BE2C (cell line): ENCODE measurements at regions not wholly inside any gene's neighbourhood (a gene's known extent, or its start where the extent isn't known, plus 50 kb on each side); places are given as distances from the start of the nearest gene placed in this dataset.

Experiments used
- DNase-seq: peaks from one replicate; pipeline ENCODE4 v3.0.0-alpha.2; 2020
- H3K27me3 ChIP-seq: fragments of 250-450 bp; sonication (Bioruptor Pico); 2 replicates; pipeline ENCODE4 v1.5.1; 2020; ENCODE audit warnings: mild to moderate bottlenecking
- H3K36me3 ChIP-seq: fragments of 250-450 bp; sonication (Bioruptor Pico); 2 replicates; pipeline ENCODE4 v1.5.1; 2020; ENCODE audit warnings: mild to moderate bottlenecking
- H3K4me1 ChIP-seq: fragments of 250-450 bp; sonication (Bioruptor Pico); 2 replicates; pipeline ENCODE4 v1.5.1; 2020
- H3K4me3 ChIP-seq: 2 replicates; pipeline ENCODE4 v1.5.1; 2011; ENCODE audit warnings: low read depth, low read length
- H3K9me3 ChIP-seq: fragments of 250-450 bp; sonication (Bioruptor Pico); 2 replicates; pipeline ENCODE4 v1.5.1; 2020
- TF ChIP-seq, protein P1 (sequence below): IDR thresholded peaks from 2 replicates; pipeline ENCODE4 v1.5.1; 2012; ENCODE audit warnings: mild to moderate bottlenecking, low read depth, low read length

DNA sequence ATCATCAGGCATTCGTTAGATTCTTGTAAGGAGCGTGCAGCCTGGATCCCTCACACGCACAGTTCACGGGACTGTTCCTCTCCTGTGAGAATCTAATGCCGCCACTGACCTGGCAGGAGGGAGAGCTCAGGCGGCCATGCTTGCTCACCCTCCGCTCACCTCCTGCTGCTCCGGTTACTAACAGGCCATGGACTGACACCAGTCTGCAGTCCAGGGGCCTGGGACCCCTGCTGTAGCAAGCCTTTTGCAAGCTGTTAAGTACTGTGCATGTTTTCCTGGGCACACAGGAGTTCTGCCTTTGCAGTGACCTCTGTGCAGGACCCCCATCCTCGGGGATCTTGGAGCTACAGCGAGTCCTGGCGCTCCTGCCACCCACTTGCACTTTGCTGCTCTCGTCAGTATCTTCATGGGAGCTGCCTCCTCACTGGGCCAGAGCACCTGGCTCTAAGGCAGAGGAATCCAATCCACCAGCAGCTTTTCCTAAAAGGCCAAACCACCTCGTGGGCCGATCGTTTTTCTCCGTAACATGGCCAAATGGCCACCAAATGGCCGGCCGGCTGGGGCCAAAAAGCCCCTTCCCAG, 230.6 kb downstream of the FOXL1 start:
- Histone ChIP-seq H3K4me3 (no peak overlapping the region), H3K9me3 (no peaks in the 10 kb centered on the region), H3K36me3 (no peaks in the 10 kb centered on the region), H3K27me3 (peaks cover 24% of the 10 kb centered on the region), H3K4me1 (no peaks in the 10 kb centered on the region)
- TF ChIP-seq, protein P1, sequence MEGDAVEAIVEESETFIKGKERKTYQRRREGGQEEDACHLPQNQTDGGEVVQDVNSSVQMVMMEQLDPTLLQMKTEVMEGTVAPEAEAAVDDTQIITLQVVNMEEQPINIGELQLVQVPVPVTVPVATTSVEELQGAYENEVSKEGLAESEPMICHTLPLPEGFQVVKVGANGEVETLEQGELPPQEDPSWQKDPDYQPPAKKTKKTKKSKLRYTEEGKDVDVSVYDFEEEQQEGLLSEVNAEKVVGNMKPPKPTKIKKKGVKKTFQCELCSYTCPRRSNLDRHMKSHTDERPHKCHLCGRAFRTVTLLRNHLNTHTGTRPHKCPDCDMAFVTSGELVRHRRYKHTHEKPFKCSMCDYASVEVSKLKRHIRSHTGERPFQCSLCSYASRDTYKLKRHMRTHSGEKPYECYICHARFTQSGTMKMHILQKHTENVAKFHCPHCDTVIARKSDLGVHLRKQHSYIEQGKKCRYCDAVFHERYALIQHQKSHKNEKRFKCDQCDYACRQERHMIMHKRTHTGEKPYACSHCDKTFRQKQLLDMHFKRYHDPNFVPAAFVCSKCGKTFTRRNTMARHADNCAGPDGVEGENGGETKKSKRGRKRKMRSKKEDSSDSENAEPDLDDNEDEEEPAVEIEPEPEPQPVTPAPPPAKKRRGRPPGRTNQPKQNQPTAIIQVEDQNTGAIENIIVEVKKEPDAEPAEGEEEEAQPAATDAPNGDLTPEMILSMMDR = no peak
- DNase-seq = no peak

DNA sequence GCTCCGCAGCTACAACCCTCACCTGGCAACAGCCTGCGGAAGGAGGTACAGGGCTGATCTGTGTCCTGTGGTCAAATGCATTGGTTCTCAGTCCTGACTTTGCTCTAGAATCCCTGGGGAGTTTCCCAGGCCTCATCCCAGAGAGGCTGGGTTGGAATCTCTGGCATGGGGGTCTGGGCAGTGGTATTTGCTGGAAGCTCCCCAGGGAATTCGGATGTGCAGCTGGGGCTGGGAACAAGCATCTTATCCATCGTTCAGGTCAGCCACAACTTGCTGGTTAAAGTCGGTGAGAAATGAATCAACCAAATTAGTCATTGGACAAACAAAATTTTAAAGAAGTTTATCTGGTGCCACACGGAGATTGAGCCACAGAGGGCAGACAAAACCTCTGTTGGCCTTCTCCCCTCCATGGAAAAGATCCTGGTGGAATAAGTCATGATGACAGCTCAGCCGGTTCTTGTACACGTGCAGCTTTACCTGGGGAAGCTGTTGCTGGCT, 231.2 kb downstream of the FOXL1 start:
- DNase-seq = no peak
- TF ChIP-seq, protein P1 = no peak
- H3K9me3 ChIP-seq = no peaks in the 10 kb centered on the region
- H3K4me3 ChIP-seq = no peak overlapping the region
- H3K36me3 ChIP-seq = no peaks in the 10 kb centered on the region
- peaks cover 24% of the 10 kb centered on the region for H3K27me3 ChIP-seq
- H3K4me1 ChIP-seq = no peaks in the 10 kb centered on the region

- TF ChIP-seq, protein P1 = no peak
- H3K36me3 ChIP-seq = no peaks in the 10 kb centered on the region
- H3K9me3 ChIP-seq = no peaks in the 10 kb centered on the region
- H3K27me3 ChIP-seq = peaks cover 22% of the 10 kb centered on the region
- H3K4me3 ChIP-seq = no peak overlapping the region
- no peak for DNase-seq
- H3K4me1 ChIP-seq = no peaks in the 10 kb centered on the region
Observed at GRCh38 chr16:86810062-86810461, 231.7 kb downstream of the FOXL1 start.

DNA sequence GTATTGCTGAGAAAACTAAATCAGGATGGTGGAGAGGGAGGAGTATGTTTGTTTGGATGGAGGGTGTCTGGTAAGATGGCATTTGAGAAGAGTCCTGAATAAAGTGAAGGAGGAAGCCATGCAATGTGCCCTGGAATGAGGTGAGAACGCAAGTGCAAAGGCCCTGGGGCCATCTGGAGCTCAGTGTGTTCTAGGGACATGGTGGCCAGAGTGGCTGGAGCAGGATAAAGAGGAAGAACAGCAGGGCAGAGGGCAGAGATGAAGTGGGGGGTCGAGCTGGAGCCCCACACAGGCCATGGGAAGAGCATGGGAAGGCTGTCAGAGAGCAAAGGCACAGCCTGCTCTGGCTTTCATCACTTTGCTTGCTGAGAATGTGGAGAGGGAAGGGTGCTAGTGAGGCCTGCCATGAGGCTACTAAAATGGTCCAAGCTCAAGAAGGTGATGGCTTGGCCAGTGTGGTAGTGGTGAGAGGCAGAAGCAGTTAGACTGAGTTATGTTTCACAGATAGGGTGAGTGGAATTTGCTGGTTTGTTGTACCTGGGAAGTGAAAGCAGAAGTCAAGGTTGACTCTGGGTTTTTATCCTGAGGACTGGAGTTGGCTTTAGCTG, 234.1 kb downstream of the FOXL1 start:
- peaks cover 25% of the 10 kb centered on the region for H3K27me3 ChIP-seq
- no peaks in the 10 kb centered on the region for H3K9me3 ChIP-seq
- TF ChIP-seq, protein P1 = no peak
- DNase-seq = no peak
- H3K36me3 ChIP-seq = no peaks in the 10 kb centered on the region
- H3K4me1 ChIP-seq = no peaks in the 10 kb centered on the region
- H3K4me3 ChIP-seq = no peak overlapping the region

- no peaks in the 10 kb centered on the region for H3K36me3 ChIP-seq
- no peak overlapping the region for H3K4me3 ChIP-seq
- H3K27me3 ChIP-seq = peaks cover 28% of the 10 kb centered on the region; the same call in 1 of the 2 replicates
- no peaks in the 10 kb centered on the region for H3K4me1 ChIP-seq
- TF ChIP-seq, protein P1 = no peak
- H3K9me3 ChIP-seq = no peaks in the 10 kb centered on the region
- DNase-seq = no peak
Observed at GRCh38 chr16:86814256-86814655, 235.9 kb downstream of the FOXL1 start.

DNA sequence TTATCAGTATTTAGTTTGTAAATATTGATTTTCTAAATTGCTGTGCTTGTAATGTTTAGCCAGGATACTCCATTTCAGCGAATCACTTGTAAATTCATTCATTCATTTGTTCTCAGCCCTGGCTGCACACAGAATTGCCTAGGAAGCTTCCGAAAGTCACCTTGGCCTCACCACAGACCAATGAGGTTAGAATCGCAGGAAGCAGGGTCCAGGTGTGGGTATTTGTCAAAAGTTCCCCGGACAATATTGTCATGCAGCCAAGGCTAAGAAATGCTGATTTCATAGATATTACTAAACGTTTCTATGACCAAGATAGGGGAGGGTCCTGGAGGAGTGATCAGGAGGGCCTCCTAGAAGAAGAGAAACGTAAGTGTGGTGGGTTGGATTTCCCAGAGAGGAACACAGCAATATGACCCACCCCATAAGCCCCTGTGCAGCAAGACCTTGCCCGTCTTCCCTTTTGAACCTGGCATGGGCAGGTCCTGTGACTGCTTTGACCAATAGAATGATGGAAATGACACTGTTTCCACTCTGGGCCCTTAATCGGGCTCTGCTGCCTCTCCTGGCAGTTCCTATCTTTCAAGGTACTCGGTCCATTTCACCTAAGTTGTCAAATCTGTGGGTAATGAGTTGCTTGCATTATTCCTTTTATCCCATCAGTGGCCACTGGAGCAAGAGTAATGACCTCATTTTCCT, 238.7 kb downstream of the FOXL1 start:
- no peak for DNase-seq
- Histone ChIP-seq H3K4me3 (no peak overlapping the region), H3K4me1 (no peaks in the 10 kb centered on the region), H3K27me3 (peaks cover 13% of the 10 kb centered on the region; the same call in 1 of the 2 replicates), H3K9me3 (no peaks in the 10 kb centered on the region), H3K36me3 (no peaks in the 10 kb centered on the region)
- TF ChIP-seq, protein P1 = no peak
